ENCODE measurements at regions not wholly inside any gene's neighbourhood (a gene's known extent, or its start where the extent isn't known, plus 50 kb on each side); places are given as distances from the start of the nearest gene placed in this dataset.

DNA sequence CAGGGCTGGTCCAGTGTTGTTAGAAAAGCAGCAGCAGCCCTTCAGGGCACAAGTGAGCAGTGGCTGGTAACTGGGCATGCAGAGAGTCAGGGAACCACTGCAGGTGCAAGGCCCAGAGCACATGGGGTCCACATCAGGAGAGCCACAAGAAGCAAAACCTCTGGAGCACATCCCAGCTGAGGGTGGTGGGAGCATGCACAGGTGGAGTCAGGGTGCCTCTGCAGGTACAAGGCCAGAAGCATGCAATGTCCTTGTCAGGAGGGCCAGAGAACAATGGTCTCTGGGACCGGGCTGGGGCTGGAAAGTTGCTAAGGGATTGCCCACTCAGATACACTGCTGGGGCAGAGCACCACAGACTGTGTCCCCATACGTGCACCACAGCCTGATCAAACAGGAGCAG lies 226.1 kb upstream of the UBE2E2 start:
- no peak for DNase-seq

DNA sequence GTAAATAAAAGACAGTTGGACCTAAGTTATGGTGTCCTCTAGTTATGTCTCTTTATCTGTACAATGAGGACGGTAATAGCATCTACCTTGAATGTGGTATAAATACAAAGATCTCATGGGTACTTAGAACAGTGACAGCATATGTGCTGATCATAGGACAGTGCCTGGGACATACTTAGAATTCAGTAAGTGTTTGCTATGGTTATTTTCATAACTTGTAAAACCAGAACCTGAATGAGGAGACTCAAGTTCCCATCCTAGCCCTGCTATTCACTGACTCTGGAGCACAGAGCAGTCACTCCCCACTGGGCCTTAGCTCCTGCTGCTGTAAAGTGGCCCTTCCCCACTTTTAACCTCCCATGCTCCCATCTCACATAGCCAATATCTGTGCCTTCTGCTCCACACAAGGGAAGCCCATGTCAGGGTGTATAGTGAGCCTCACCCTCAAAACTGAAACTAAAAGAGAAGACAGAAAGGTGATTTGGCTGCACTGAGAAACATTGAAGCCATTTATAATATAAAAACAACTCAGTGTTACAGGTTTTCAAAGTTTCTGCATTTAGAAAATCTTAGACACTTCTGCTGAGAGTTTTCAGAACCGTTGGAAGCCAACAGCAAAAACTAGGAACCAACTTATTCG lies 225.4 kb upstream of the UBE2E2 start:
- no peak for DNase-seq

DNA sequence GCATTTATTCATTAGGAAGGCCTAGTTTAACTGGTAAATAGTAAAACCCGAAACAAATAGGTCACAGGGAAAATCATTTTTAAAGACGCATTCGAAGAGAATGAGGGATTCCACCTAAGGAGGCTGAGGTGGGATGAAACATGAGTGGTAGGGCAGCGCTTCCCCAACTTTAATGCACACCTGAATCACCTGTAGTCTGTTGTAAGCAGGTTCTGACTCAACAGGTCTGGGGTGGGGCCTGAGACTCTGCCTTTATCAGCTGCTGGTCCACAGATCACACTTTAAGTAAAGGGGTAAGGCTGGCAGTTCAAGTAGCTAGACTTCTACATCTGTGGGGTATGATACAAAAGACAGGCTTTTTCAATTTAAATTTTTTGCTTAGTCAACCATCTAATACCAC lies 223.5 kb upstream of the UBE2E2 start:
- DNase-seq: no peak

DNA sequence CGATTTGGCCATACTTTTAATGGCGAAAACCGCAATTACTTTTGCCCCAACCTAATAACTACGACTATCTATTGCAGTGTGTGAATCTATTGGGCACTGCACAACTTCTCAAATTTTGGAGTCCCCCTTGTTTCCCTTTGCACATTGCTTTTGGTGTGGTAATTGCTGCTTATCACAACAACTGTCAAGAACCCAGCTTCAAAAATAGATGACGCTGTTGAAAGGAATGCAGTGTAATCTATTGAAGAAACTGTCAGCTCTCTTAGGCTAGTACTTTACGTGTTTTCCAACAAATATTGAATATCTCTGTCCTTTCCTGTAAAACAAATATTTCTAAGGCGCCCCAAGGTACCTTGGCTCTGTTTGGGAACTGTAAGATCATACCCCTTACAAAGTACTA lies 222.8 kb upstream of the UBE2E2 start:
- no peak for DNase-seq

DNA sequence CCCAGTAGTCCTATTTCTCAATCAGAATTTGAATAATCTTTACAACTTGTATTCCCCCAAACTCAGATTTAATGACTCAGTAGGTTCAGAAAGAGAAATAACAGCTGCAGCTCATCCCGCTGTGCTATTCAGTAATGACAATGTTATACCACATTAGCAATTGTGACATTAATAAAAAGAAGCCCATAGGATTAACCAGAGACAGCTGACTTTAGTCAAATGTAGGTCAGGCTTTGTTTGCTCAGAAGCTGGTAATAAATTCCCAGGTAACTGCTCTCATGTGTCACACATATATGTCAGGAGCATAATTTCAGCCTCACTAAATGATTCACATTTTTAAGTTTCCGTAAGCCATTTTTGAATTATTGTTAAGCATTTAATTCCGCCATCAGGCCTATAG lies 222.0 kb upstream of the UBE2E2 start:
- no peak for DNase-seq

DNA sequence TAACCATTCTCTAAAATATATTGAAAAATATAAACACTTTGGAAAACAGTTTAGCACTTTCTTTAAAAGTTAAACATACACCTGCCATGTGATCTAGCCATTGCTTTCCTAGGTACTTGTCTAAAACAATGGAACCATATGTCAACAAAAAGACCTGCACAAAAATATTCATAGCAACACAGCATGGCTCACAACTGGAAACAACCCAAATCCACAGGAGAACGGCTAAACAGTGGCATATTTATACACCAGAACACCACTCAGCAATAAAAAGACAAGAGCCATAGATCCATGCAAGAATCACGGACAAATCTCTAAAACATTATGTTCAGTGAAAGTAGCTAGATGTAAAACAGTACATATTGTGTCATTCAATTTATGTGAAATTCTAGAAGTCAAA lies 221.3 kb upstream of the UBE2E2 start:
- no peak for DNase-seq

DNA sequence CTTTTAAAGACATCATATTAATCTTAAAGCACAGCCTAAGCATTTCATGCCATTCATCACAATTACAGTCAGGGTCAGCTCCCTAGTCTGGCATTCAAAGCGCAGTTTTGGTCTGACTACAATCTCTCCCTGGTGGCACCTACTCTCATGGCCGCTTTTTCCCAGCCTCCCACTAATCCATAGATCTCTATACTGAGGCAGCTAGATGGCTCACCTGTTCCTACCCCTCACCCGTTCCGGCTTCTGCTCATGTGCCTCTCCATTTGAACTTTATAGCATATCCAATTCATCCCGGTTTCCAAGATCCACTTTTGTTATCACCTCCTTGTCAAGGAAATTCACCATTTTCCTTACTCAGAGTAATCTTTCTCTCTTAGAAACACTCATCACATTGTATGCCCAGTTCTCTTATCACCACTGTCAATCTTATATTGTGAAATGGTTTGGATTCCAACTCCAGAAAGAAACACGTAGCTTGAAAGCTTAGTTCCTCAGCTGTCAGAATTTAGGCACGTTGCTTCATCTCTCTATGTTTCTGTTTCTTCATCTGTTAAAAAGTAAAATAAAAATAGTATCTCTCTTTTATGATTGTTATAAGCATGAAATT lies 220.0 kb upstream of the UBE2E2 start:
- DNase-seq: no peak

DNA sequence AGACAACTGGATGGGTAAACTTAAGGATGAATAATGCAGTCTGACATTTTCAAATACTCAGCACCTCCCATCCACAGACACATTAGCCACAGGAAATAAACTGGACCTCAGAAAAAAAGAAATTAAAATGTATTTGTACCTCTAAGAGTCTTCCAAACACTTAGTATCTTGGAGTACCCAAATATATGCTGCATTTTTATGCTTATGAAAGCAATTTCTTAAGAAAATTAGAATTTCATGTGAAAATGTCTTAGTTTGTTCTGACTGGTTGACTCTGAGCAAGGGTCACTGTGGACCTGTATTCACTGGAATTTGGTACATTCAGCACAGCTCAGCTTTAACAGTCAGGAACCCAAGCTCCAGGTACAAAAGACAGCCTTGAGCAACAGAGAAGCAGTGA lies 216.2 kb upstream of the UBE2E2 start:
- DNase-seq: no peak

DNA sequence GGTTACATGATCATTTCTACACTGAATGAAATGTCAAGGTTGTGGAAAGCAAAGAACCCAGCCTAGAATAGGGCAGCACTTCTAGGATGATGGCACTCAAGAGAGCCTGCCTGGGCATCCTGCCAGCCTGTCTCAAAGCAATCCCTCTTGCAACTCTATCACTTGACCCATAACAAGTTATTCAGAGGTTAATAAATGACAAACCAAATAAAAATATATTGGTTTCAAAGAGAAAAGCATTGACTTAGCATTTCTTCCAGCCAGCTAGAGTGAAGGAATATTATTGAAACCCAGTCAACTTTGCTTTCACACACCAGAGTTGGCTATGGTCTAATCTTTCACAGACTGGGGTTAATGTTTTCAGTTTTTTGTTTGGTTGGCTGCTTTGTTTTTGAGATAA lies 214.6 kb upstream of the UBE2E2 start:
- DNase-seq: no peak

DNA sequence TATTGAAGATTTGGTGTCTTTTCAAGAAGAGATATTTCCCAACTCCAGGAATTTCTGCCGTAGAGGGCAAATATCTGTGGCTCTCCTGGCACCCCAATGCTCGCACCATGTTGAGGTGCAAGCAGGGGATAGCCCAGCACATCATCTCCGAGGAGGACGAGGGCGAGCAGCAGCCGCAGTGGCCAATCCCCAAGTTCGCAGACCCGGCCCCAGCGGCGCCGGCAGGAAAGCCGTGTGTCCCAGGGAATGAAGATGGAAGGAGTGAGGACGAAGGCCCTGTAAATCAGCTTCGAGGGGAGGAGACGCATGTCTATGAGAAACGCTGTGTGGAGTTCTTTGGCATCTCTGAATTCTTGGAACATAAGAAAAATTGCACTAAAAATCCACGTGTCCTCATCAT lies 213.4 kb upstream of the UBE2E2 start:
- no peak for DNase-seq

DNA sequence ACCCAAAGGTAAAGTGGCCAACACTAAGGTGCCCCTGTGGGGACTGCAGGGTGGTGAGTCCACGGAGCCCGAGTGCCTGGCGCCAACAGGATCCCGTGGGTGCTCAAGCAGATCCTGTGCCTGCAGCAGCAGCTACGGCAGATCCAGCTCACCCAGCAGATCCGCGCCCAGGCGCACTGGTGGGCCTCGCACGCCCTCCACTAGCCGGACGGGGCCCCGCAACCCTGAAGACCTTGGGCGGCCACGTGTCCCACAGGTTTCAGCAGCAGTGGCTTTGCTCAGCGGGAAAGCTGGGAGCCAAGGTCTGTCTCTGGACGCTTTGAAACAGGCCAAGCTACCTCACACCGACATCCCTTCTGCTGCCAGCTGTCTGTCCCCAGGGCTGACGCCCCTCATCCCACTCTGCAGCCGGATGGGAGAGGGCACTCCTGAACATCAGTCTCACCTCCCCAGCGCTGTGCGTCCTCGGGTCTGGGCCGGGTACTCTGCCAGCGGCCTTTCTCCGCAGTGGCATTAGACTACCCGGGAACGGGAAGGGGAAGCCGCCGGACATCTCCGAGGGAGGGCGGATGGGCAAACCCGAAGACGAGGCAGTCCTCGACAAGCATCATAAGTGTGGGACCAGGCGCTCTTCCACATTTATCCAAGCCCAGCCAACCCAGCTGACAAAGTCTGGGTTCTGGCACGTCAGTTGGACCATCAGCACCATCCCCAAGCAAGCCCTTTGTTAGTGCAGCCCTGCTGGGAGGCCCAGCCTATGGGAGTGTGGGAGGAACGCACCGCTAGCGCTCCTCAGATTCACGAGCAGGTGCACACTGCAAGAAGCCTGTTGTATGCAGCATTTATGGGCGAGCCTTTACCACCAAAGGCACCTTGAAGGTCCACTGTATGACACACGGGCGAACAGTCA lies 212.6 kb upstream of the UBE2E2 start:
- no peak for DNase-seq

DNA sequence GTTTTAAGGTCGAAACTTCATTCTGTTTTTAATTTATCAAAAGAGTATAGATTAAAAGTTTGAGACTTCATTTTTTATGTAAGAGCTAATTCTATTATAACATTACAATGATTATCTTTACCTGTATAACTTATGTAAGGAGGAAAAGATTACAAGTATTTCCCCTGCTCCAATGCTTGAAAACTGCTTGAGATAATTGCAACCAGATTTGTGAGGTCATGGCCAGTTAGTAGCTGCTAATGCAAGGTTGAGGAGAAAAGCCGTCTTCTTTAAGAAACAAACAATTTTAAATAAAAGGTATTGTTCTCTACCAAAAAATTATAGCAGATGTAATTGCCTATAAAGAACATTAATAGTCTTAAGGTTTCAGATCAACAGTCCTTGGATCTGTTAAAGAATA lies 208.3 kb upstream of the UBE2E2 start:
- no peak for DNase-seq

DNA sequence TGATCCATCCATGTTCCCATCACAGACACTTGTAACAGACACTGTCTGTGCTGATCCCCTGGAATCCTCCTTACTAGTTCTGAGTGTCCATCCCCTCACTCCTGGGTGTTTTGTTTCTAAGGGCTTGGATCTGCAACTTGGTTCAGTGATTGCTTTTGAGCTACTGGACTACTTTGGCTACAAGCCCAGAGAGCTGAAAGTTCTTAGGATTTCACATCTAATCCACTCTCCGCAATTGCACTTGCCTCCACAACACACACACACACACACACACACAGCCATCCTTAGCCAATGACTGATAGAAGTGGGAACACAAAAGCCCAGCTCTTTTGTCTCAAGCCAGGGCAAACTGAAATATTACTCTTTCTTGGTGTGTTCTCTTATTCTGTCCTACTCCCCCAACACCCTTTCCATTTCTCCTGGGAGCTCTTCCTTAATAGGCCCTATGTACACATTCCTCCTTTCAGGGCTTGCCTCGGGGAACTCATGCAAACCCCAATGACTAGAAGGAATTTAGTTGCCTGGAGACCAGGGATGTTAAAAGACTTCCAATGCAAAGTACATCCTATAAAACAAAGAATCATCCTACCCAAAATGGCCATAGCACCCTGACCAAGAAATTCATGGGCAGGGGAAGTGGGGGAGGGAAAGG lies 206.1 kb upstream of the UBE2E2 start:
- DNase-seq: no peak

DNA sequence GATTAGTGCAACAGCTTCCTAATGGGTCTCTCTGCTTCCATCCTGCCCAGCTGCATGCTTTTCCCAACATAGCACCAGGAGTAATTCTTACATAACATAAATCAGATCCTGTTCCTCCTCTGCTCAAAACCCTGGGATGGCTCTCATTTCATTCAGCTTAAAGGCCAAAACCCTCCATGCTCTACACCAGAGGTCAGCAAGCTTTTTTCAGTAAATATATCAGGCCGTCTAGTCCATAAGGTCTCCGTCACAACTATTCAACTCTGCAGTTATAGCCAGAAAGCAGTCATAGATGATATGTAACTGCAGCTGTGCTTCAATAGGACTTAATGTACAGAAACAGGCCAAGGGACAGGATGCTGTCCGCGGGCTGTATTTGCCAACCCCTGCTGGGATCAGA lies 202.8 kb upstream of the UBE2E2 start:
- no peak for DNase-seq

DNA sequence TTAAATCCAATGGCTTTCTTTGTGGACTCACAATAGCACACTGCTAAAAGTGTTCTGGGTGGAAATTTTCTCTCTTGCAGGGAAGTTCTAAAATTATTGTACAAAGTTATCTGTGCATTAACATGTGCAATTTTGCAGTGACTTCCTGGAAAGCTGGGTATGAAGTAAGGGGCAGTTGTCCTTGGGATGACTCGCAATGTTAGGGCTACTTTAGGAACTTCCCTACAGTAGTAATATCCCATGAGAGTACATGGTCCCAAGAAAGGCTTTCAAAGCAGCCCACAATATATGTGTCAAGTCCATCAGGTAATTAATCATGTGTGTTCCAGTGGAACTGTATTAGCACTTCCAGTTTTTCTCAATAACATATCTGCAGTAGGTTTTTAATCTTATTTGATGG lies 201.0 kb upstream of the UBE2E2 start:
- DNase-seq: no peak

DNA sequence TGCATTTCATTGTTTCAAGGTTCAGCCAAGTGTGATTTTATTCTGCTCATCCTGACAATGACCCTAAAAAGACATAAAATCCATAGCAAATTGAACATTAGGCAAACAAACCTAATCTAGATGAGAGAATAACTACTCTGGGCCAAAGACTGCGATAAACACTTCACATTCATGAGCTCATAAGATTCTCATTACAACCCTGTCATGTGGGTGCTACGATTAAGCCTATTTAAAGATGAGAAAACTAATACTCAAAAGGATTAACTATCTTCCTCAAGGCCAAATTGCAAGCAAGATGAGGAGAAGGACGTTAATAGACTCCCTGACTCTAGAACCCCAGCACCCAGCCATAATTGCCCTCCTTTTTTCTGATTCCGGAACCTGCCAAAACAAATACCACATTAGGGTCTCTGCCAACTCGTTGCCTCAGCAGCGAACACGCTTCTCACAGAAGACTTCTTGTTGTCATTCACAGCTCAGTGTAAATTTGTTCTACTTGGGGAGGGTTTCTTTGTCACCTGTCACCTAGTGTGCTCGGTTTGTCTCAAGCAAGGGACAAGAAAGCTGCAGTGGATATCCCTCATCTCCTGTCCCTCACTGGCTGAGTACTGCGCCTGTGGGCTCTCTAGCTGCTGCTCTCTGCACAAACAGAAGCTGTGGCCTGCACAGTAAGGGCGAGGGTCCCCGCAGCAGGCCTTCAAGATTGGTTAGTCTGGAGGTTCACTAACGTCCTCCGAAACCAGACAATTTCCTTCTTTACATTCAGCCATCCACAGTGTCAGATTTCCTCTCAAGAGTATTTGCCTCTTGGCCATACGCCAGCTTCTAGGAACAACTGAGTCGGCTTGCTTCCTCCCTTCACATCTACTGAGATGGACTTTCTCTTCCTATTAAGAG lies 200.0 kb upstream of the UBE2E2 start:
- DNase-seq: no peak

DNA sequence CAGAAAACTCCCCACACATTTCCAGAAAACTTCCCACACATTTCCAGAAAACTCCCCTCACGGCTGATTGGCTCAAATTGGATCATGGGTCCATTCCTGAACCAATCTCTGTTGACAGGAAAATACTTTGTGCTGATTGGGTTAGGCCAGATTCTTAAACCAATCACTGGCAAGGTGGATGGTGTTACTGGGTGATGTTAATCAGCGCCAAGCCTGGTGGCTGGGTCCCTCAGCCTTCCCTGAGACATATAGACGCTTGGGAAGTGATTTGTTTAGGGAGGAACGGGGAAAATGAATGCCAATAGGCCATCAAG lies 199.4 kb upstream of the UBE2E2 start:
- DNase-seq: no peak

DNA sequence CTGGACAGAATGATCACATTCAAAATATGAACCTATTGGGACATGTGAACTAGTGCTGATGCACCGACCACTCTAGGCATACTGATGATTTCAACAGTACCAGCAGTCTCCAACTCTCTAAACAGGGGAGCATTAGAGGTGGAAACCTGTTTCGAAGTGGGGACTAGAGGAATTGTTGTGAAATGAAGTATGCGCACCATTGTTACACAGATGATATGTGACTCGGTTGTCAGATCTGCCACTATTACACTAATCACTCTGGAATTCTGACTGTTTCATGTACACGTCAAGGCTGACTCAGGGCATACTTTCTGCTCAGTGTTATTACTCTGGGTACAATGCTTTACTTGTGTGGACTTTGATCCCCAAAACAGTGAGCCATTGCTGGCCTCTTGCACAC lies 198.2 kb upstream of the UBE2E2 start:
- DNase-seq: no peak

DNA sequence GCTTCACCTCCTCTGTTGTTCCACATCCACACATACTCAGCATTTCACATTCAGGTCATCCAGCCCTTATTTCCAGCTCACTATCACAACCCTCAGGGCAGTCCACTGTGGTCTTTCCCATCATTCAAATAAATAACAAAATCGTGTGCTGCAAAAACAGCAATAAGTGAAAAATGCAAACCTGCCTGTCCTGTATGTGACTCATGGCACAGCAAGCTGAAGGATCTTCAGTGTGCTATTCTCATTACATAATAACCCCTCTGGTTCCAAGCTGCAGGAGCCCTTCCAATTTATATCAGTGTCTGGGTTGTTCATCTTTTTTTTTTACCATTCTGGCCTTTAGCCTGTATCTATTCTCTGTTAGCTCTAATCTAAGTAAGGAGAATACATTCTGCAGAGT lies 185.3 kb upstream of the UBE2E2 start:
- DNase-seq: no peak

DNA sequence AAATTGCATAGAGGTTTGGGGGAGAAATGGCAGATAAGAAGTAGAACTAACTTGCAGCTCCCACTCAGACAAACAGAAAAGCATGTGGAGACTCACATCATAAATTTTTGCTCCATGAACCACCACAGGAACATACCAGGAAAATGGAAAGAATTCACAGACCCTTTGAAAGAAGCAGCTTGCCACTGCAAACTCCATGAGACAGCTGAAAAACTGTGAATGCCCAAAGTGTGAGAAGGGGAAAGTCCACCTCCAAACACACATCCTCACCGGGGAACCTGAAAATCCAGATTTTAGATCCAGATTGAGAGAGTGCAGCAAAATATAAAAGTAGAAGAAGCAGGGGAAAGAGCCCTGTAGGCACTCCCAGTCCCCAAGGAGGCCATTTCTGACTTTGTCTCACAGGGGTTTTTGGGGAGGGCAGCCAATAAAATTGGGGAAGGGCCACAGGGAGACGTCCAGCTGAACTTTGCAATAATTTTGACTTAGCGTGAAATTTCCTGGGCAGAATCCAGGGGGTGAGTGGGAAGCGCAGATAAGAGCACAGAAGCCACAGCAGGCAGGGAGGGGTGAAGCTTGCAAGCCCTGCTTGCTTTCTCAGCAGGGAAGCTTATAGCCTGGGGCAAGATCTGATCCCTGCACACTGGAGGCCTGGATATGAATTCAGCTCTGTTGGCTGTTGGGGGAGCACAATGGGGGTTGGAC lies 183.4 kb upstream of the UBE2E2 start:
- no peak for DNase-seq

DNA sequence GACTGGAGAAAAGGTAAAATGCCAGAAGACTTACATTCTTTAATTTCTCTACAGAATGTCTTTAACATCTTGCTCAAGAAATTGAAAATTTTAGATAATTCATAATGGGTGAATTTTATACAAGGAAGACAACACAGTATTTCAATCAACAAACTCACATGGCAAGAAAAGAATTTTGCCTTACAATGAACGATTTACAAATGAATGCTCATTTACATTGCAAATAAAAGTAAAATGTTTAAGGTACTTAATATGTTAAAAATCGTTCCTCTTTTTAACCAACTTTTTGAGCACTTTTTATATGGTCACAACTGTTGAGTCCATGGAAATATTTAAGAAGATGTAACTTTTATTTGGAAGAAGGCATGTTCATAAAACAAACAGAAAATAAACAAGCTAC lies 174.8 kb upstream of the UBE2E2 start:
- DNase-seq: no peak

DNA sequence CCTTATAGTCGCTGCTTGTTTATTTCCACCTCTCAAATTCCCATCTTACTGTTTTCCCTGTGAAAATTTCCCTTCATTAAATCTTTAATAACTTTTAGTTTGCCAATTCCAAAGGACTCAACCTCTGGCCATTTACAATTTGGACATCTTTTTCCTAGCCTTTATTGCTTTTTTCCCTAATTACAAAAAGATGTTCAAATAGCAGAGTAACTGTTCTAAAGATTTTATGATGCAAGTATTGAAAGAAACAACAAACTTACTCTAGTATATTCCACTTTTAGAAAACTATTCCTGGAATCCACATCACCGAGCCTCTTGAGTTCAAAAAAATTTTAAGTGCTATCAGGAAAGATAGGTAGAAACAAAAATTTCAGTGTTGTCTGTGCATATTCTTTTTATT lies 174.1 kb upstream of the UBE2E2 start:
- DNase-seq: no peak
